SK-N-SH treated with all-trans-retinoic acid at 6 μM for 48 hours (cell line): ENCODE measurements at regions not wholly inside any gene's neighbourhood (a gene's known extent, or its start where the extent isn't known, plus 50 kb on each side); places are given as distances from the start of the nearest gene placed in this dataset.

Source experiments
- CREB5 ChIP-seq: fragments of 250-450 bp; sonication (Bioruptor Pico); IDR thresholded peaks from 2 replicates; pipeline ENCODE4 v1.5.1; 2020; ENCODE audit warnings: low read depth, mild to moderate bottlenecking, moderate library complexity
- GLIS3 ChIP-seq: fragments of 250-450 bp; sonication (Bioruptor Pico); IDR thresholded peaks from 2 replicates; pipeline ENCODE4 v1.5.0; 2020; ENCODE audit warnings: mild to moderate bottlenecking, moderate library complexity
- ZNF70 ChIP-seq: fragments of 450-650 bp; formaldehyde crosslinking; IDR thresholded peaks from 2 replicates; pipeline ENCODE4 v1.5.0; 2020; ENCODE audit warnings: mild to moderate bottlenecking, moderate library complexity

GRCh38 chrX:36543499-36543898 lies 464.7 kb upstream of the FAM47C start:
- TF ChIP-seq CREB5 (no peak), ZNF70 (CRISPR knock-in tag) (no peak), GLIS3 (CRISPR knock-in tag) (no peak)
